Activated T-cell treated with anti-CD3 and anti-CD28 coated beads for 4 hours (primary cell): ENCODE measurements at regions not wholly inside any gene's neighbourhood (a gene's known extent, or its start where the extent isn't known, plus 50 kb on each side); places are given as distances from the start of the nearest gene placed in this dataset.

Experiments
- DNase-seq: peaks from one replicate; pipeline ENCODE4 v3.0.0-alpha.2; 2020

- no peak for DNase-seq
These were observed 53.1 kb upstream of the ZNF648 start for GRCh38 chr1:182114627-182115023.

GRCh38 chr1:182113879-182114626, 52.5 kb upstream of the ZNF648 start:
- DNase-seq = no peak

DNA sequence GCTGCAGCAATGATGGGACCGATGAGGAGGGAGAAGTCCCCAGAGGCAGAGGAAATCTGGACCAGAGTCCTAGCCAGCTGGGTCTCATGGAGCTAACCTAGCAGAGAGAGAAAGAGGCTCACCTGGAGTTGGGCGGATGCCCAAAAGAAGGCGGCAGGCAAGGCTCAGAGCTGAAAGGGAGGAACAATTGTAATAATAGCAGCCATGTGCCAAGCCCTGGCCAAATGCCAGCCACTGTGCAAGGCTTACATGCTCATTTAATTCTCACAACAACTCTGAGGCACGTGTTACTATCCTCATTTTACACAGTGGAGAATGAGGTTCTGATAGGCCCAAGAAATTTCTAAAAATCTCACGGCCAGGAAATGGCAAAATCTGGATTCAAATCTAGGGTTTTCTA, 50.0 kb upstream of the ZNF648 start:
- DNase-seq = no peak
